ENCODE measurements at regions not wholly inside any gene's neighbourhood (a gene's known extent, or its start where the extent isn't known, plus 50 kb on each side); places are given as distances from the start of the nearest gene placed in this dataset.

DNA sequence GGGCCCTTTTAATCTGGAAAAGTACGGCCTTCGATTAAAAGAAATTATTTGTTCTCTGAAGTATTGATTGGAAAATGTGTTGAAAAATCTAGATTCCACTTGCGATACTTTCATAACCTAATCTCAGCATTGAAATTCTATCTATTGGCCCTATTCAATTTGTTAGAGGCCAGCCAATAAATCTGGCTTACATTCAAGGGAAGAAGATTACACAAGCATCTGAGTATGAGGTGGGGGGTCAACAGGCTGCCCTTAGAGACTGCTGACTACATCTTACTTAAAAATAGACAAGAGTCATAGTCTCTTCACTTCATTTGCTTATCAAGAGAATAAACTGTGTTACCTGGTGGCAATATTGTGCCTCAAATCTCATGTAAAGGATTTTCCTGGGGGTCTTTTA lies 248.0 kb upstream of the KCNIP4 start:
- POLR2A ChIA-PET = no interaction called here

More for the DNA sequence above, 248.0 kb upstream of the KCNIP4 start:
- Histone ChIP-seq H3K4me3 (no peak overlapping the region), H4K20me1 (ENCODE audit: control insufficient read depth, insufficient read depth) (no peaks in the 10 kb centered on the region), H3K9me3 (replicated peaks; ENCODE audit: control insufficient read depth, insufficient read depth, low read length) (no peaks in the 10 kb centered on the region), H3K4me2 (ENCODE audit: control insufficient read depth, insufficient read depth) (no peak overlapping the region), H3K27ac (ENCODE audit: control insufficient read depth, insufficient read depth) (no peak overlapping the region), H3K79me2 (ENCODE audit: control insufficient read depth, insufficient read depth, low read length) (no peaks in the 10 kb centered on the region), H3K27me3 (replicated peaks in 1 of 2; ENCODE audit: control insufficient read depth in 2 of 2, insufficient read depth in 2 of 2, low read length in 1 of 2) (no peaks in the 10 kb centered on the region), H3K9ac (ENCODE audit: control insufficient read depth, insufficient read depth, low read length) (no peak overlapping the region), H3K4me1 (ENCODE audit: control insufficient read depth, insufficient read depth, low read length) (no peaks in the 10 kb centered on the region), H3K36me3 (ENCODE audit: control insufficient read depth in 2 of 2, insufficient read depth in 2 of 2, low read length in 1 of 2) (no peaks in the 10 kb centered on the region), H2AFZ (ENCODE audit: control insufficient read depth, low read depth, low read length) (no peak overlapping the region)
- in situ Hi-C loops (cut with MboI) = no loop called here
- WGBS (ENCODE audit: insufficient coverage, insufficient replicate concordance, low lambda C conversion rate, missing lambda C conversion rate) = 57% methylated on average over 3 of the region's 3 CpGs
- DNase-seq (ENCODE audit: low read depth, low spot score) (no peak), FAIRE-seq (no peak), ATAC-seq (no peak)
- RAD21 ChIA-PET (ENCODE audit: unreplicated experiment) = no interaction called here
- intact Hi-C loops (cut with micrococcal nuclease; ENCODE audit: unreplicated experiment) = no loop called here
- BruUV-seq (replicated peaks) = no TSS peak
- no peak for TF ChIP-seq SIN3A (IDR thresholded peaks at IDR 0.05; ENCODE audit: low read depth, low read length)
- TF ChIP-seq BHLHE40 (IDR thresholded peaks at IDR 0.05; ENCODE audit: borderline replicate concordance in 1 of 2, low read depth in 2 of 2, low read length in 1 of 2) = no peak
- TF ChIP-seq SUPT20H (IDR thresholded peaks at IDR 0.05; ENCODE audit: borderline replicate concordance, control insufficient read depth, low read depth, low read length) = no peak
- no peak for TF ChIP-seq GATAD2B (conservative IDR thresholded peaks at IDR 0.05; ENCODE audit: low read depth)
- TF ChIP-seq, protein P1, sequence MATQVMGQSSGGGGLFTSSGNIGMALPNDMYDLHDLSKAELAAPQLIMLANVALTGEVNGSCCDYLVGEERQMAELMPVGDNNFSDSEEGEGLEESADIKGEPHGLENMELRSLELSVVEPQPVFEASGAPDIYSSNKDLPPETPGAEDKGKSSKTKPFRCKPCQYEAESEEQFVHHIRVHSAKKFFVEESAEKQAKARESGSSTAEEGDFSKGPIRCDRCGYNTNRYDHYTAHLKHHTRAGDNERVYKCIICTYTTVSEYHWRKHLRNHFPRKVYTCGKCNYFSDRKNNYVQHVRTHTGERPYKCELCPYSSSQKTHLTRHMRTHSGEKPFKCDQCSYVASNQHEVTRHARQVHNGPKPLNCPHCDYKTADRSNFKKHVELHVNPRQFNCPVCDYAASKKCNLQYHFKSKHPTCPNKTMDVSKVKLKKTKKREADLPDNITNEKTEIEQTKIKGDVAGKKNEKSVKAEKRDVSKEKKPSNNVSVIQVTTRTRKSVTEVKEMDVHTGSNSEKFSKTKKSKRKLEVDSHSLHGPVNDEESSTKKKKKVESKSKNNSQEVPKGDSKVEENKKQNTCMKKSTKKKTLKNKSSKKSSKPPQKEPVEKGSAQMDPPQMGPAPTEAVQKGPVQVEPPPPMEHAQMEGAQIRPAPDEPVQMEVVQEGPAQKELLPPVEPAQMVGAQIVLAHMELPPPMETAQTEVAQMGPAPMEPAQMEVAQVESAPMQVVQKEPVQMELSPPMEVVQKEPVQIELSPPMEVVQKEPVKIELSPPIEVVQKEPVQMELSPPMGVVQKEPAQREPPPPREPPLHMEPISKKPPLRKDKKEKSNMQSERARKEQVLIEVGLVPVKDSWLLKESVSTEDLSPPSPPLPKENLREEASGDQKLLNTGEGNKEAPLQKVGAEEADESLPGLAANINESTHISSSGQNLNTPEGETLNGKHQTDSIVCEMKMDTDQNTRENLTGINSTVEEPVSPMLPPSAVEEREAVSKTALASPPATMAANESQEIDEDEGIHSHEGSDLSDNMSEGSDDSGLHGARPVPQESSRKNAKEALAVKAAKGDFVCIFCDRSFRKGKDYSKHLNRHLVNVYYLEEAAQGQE (IDR thresholded peaks at IDR 0.05; ENCODE audit: low read depth, low read length) = no peak
- TF ChIP-seq BACH1 (IDR thresholded peaks at IDR 0.05; ENCODE audit: borderline replicate concordance) = no peak
- TF ChIP-seq CHD1 (IDR thresholded peaks at IDR 0.05; ENCODE audit: low read depth, low read length) = no peak
- TF ChIP-seq SREBF1 (IDR thresholded peaks at IDR 0.05; ENCODE audit: low read length) = no peak
- TF ChIP-seq NR2F1 (conservative IDR thresholded peaks at IDR 0.05) = no peak
- TF ChIP-seq POLR2AphosphoS2 (IDR thresholded peaks at IDR 0.05; ENCODE audit: low read depth, low read length) = no peak
- CTCF ChIA-PET = no interaction called here
- SMC1A ChIA-PET (ENCODE audit: uncharacterized antibody, unreplicated experiment) = no interaction called here
